ENCODE measurements at regions not wholly inside any gene's neighbourhood (a gene's known extent, or its start where the extent isn't known, plus 50 kb on each side); places are given as distances from the start of the nearest gene placed in this dataset.

- TF ChIP-seq POLR2A (IDR thresholded peaks at IDR 0.05) (no peak), CTCF (IDR thresholded peaks at IDR 0.05) (no peak)
These were observed 582.9 kb upstream of the ANKRD30A start for GRCh38 chr10:36542493-36542892.
